ENCODE measurements at regions not wholly inside any gene's neighbourhood (a gene's known extent, or its start where the extent isn't known, plus 50 kb on each side); places are given as distances from the start of the nearest gene placed in this dataset.

DNA sequence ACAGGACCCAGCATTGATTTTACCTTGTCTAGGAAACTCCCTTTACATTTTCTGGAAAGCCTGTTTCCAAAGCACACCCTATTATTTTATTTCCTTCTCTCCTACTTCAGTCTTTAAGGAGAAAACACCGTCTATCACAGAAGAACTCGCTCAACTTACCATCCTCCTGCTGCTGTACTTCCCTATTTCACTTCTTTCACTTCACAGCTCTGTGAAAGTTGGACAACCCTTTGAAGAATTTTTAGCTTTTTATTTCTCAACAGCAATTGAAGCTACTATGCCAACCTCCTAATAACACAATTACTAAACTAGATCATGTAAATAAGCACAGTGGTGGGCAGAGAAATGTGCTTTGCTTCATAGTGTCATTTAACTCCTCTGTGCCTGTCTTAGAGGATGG lies 166.5 kb downstream of the TFEC start:
- TF ChIP-seq, protein P1, sequence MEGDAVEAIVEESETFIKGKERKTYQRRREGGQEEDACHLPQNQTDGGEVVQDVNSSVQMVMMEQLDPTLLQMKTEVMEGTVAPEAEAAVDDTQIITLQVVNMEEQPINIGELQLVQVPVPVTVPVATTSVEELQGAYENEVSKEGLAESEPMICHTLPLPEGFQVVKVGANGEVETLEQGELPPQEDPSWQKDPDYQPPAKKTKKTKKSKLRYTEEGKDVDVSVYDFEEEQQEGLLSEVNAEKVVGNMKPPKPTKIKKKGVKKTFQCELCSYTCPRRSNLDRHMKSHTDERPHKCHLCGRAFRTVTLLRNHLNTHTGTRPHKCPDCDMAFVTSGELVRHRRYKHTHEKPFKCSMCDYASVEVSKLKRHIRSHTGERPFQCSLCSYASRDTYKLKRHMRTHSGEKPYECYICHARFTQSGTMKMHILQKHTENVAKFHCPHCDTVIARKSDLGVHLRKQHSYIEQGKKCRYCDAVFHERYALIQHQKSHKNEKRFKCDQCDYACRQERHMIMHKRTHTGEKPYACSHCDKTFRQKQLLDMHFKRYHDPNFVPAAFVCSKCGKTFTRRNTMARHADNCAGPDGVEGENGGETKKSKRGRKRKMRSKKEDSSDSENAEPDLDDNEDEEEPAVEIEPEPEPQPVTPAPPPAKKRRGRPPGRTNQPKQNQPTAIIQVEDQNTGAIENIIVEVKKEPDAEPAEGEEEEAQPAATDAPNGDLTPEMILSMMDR (IDR thresholded peaks at IDR 0.05; ENCODE audit: low read length), result no peak
- no peak for TF ChIP-seq EZH2phosphoT487 (IDR thresholded peaks at IDR 0.05; ENCODE audit: low read length)
- no peak for TF ChIP-seq EZH2 (optimal IDR thresholded peaks at IDR 0.05; ENCODE audit: low read depth, low read length)
